IMR-90 (cell line): ENCODE measurements at regions not wholly inside any gene's neighbourhood (a gene's known extent, or its start where the extent isn't known, plus 50 kb on each side); places are given as distances from the start of the nearest gene placed in this dataset.

Experiments used
- ATAC-seq: fragments of 200-7000 bp; cut with Tn5 transposase; 2 replicates; pipeline ENCODE4 v1.9.1; 2020; ENCODE audit warnings: low read depth, mild to moderate bottlenecking, moderate library complexity
- BruUV-seq: library from RNA; stranded (reverse); fragments of 400-500 nt; replicated peaks from 2 replicates; lab custom pipeline; 2021; lab: Mats Ljungman, UMichigan
- CTCF ChIA-PET: fragments of 300-600 bp; formaldehyde crosslinking; extraction: SDS; loops from one replicate; lab custom pipeline; 2021; ENCODE audit warnings: antibody characterized with exemption; lab: Yijun Ruan, JAX
- POLR2A ChIA-PET: fragments of 300-600 bp; sonication (Branson Sonifier 250); formaldehyde crosslinking; loops from one replicate; lab custom pipeline; 2022; ENCODE audit warnings: antibody characterized with exemption; ENCODE audit not compliant: unreplicated experiment; lab: Charles Lee
- DNase-seq: peaks from one replicate; pipeline ENCODE4 v3.0.0; 2013
- H2AFZ ChIP-seq: replicated peaks from 2 replicates; pipeline ENCODE3; 2013; ENCODE audit warnings: low read length, mild to moderate bottlenecking; ENCODE audit not compliant: poor library complexity
- H2AK5ac ChIP-seq: 2 replicates; pipeline ENCODE4 v1.6.1; 2013; ENCODE audit warnings: low read depth, low read length, inconsistent platforms
- H2AK9ac ChIP-seq: replicated peaks from 2 replicates; pipeline ENCODE3; 2013; ENCODE audit warnings: mild to moderate bottlenecking, low read depth, low read length, moderate library complexity; ENCODE audit not compliant: poor library complexity
- H2BK120ac ChIP-seq: 2 replicates; pipeline ENCODE4 v1.6.1; 2013; ENCODE audit warnings: low read depth, low read length, inconsistent platforms
- H2BK15ac ChIP-seq: 3 replicates; pipeline ENCODE4 v1.6.1; 2013; ENCODE audit warnings: low read depth, low read length, inconsistent platforms
- H2BK20ac ChIP-seq: 2 replicates; pipeline ENCODE4 v1.6.1; 2013; ENCODE audit warnings: low read depth, mild to moderate bottlenecking, inconsistent platforms, low read length, moderate library complexity
- H2BK5ac ChIP-seq: 2 replicates; pipeline ENCODE4 v1.6.1; 2013; ENCODE audit warnings: mild to moderate bottlenecking, low read depth, low read length, inconsistent platforms; ENCODE audit not compliant: poor library complexity, severe bottlenecking
- H3K14ac ChIP-seq: replicated peaks from 2 replicates; pipeline ENCODE4 v1.6.1; 2013; ENCODE audit warnings: low read depth, low read length, inconsistent platforms
- H3K18ac ChIP-seq: 2 replicates; pipeline ENCODE4 v1.6.1; 2013; ENCODE audit warnings: low read depth, low read length, control low read depth
- H3K23ac ChIP-seq: 2 replicates; pipeline ENCODE4 v1.6.1; 2013; ENCODE audit warnings: low read depth, low read length, inconsistent platforms
- H3K27ac ChIP-seq: 2 replicates; pipeline ENCODE4 v1.5.1; 2013; ENCODE audit warnings: mild to moderate bottlenecking, control low read depth, low read length; ENCODE audit not compliant: insufficient read depth
- H3K27me3 ChIP-seq: 2 replicates; pipeline ENCODE4 v1.6.1; 2013; ENCODE audit warnings: low read length; ENCODE audit not compliant: control insufficient read depth, insufficient read depth
- H3K36me3 ChIP-seq: 2 replicates; pipeline ENCODE4 v1.6.1; 2013; ENCODE audit warnings: low read length, mixed read lengths; ENCODE audit not compliant: control insufficient read depth, insufficient read depth
- H3K4ac ChIP-seq: 2 replicates; pipeline ENCODE4 v1.6.1; 2013; ENCODE audit warnings: low read depth, low read length, inconsistent platforms
- H3K4me1 ChIP-seq: 2 replicates; pipeline ENCODE4 v1.6.1; 2013; ENCODE audit warnings: low read length, mixed read lengths; ENCODE audit not compliant: control insufficient read depth, insufficient read depth
- H3K4me2 ChIP-seq: 2 replicates; pipeline ENCODE4 v1.6.1; 2013; ENCODE audit warnings: low read depth, mild to moderate bottlenecking, control low read depth, low read length, moderate library complexity
- H3K4me3 ChIP-seq: 2 replicates; pipeline ENCODE4 v1.5.1; 2013; ENCODE audit warnings: low read depth, mild to moderate bottlenecking, control low read depth, low read length, moderate library complexity; ENCODE audit not compliant: insufficient read depth
- H3K56ac ChIP-seq: 2 replicates; pipeline ENCODE4 v1.6.1; 2013; ENCODE audit warnings: low read length, inconsistent platforms; ENCODE audit not compliant: insufficient read depth; ENCODE audit errors: extremely low read depth
- H3K79me1 ChIP-seq, 2 experiments: 2 replicates each; pipeline ENCODE4 v1.6.1; 2013; ENCODE audit warnings: low read length in 2 of 2, inconsistent platforms in 1 of 2, low read depth in 1 of 2
- H3K9ac ChIP-seq: 2 replicates; pipeline ENCODE4 v1.6.1; 2013; ENCODE audit warnings: low read depth, low read length, control low read depth
- H3K9me1 ChIP-seq: 2 replicates; pipeline ENCODE4 v1.6.1; 2013; ENCODE audit warnings: low read length, inconsistent platforms; ENCODE audit not compliant: insufficient read depth
- H3K9me3 ChIP-seq: 2 replicates; pipeline ENCODE4 v1.6.1; 2013; ENCODE audit warnings: low read length; ENCODE audit not compliant: control insufficient read depth, insufficient read depth
- H4K20me1 ChIP-seq: 2 replicates; pipeline ENCODE4 v1.6.1; 2013; ENCODE audit warnings: low read length, inconsistent platforms; ENCODE audit not compliant: insufficient read depth
- H4K5ac ChIP-seq: 2 replicates; pipeline ENCODE4 v1.6.1; 2013; ENCODE audit warnings: mild to moderate bottlenecking, low read depth, low read length, control low read depth
- H4K8ac ChIP-seq, 2 experiments: 2 replicates each; pipeline ENCODE4 v1.6.1; 2013; ENCODE audit warnings: low read depth in 2 of 2, low read length in 2 of 2, control low read depth in 1 of 2, inconsistent platforms in 1 of 2
- H4K91ac ChIP-seq: 2 replicates; pipeline ENCODE4 v1.6.1; 2013; ENCODE audit warnings: low read depth, low read length, inconsistent platforms; ENCODE audit not compliant: insufficient read depth
- BHLHE40 ChIP-seq: fragments of 150-350 bp; IDR thresholded peaks from 2 replicates; pipeline ENCODE4 v1.6.1; 2016; ENCODE audit warnings: mild to moderate bottlenecking, low read depth, low read length
- CEBPB ChIP-seq: IDR thresholded peaks from 2 replicates; pipeline ENCODE4 v1.6.1; 2012; ENCODE audit warnings: low read depth, low read length, improper control_type of control experiment
- CHD1 ChIP-seq: IDR thresholded peaks from 2 replicates; pipeline ENCODE4 v1.6.1; 2012; ENCODE audit warnings: low read depth, low read length, improper control_type of control experiment
- CTCF ChIP-seq: conservative IDR thresholded peaks from 2 replicates; pipeline ENCODE4 v1.5.1; 2012; ENCODE audit warnings: mild to moderate bottlenecking, low read depth, low read length, improper control_type of control experiment
- ELK1 ChIP-seq: fragments of 150-350 bp; IDR thresholded peaks from 2 replicates; pipeline ENCODE4 v1.6.1; 2016; ENCODE audit warnings: low read depth, mild to moderate bottlenecking, low read length, moderate library complexity, borderline replicate concordance
- FOS ChIP-seq: fragments of 150-350 bp; IDR thresholded peaks from 2 replicates; pipeline ENCODE4 v1.6.1; 2016; ENCODE audit warnings: low read depth, low read length
- MAFK ChIP-seq: IDR thresholded peaks from 2 replicates; pipeline ENCODE4 v1.6.1; 2012; ENCODE audit warnings: low read depth, low read length, improper control_type of control experiment
- MAZ ChIP-seq: IDR thresholded peaks from 2 replicates; pipeline ENCODE4 v1.6.1; 2012; ENCODE audit warnings: low read depth, mild to moderate bottlenecking, low read length, improper control_type of control experiment, moderate library complexity, borderline replicate concordance
- MXI1 ChIP-seq: IDR thresholded peaks from 2 replicates; pipeline ENCODE4 v1.6.1; 2012; ENCODE audit warnings: low read depth, mild to moderate bottlenecking, low read length, moderate library complexity, borderline replicate concordance
- NFE2L2 ChIP-seq: fragments of 150-350 bp; IDR thresholded peaks from 2 replicates; pipeline ENCODE4 v1.6.1; 2016; ENCODE audit warnings: low read depth, mild to moderate bottlenecking, low read length
- POLR2A ChIP-seq: IDR thresholded peaks from 2 replicates; pipeline ENCODE4 v1.6.1; 2012; ENCODE audit warnings: mild to moderate bottlenecking, low read depth, low read length
- RAD21 ChIP-seq: IDR thresholded peaks from 2 replicates; pipeline ENCODE4 v1.6.1; 2012; ENCODE audit warnings: low read length, improper control_type of control experiment
- RCOR1 ChIP-seq: IDR thresholded peaks from 2 replicates; pipeline ENCODE4 v1.6.1; 2012; ENCODE audit warnings: mild to moderate bottlenecking, low read length, improper control_type of control experiment; ENCODE audit not compliant: insufficient replicate concordance
- RFX5 ChIP-seq: IDR thresholded peaks from 2 replicates; pipeline ENCODE4 v1.8.0; 2012; ENCODE audit warnings: low read depth, mild to moderate bottlenecking, low read length, moderate library complexity
- SMC3 ChIP-seq: fragments of 150-350 bp; IDR thresholded peaks from 2 replicates; pipeline ENCODE4 v1.6.1; 2016; ENCODE audit warnings: low read depth, mild to moderate bottlenecking, antibody characterized with exemption, low read length, moderate library complexity
- USF2 ChIP-seq: fragments of 150-350 bp; IDR thresholded peaks from 2 replicates; pipeline ENCODE4 v1.6.1; 2017; ENCODE audit warnings: mild to moderate bottlenecking, antibody characterized with exemption, low read length, low read depth
- WGBS, 2 experiments: methylation state at CpG; one replicate each; pipeline versions ENCODE4 v1.1.5 to v1.1.7; 2013; ENCODE audit warnings: missing lambda C conversion rate in 2 of 2; ENCODE audit not compliant: insufficient read length in 1 of 2; ENCODE audit errors: extremely low coverage in 2 of 2; 5-methylcytosine and 5-hydroxymethylcytosine counted together
- dilution Hi-C: fragments of 300-500 bp; cut with HindIII; formaldehyde crosslinking; loops from one replicate; pipeline ENCODE4 v1.14.3; 2018; ENCODE audit warnings: low sequenced_read_pairs; ENCODE audit not compliant: unreplicated experiment
- in situ Hi-C: fragments of 300-500 bp; cut with MboI; formaldehyde crosslinking; loops from 3 replicates; pipeline ENCODE4 v1.14.3; 2019; ENCODE audit warnings: low sequenced_read_pairs, inconsistent platforms, mixed read lengths
- intact Hi-C: fragments of 100-400 bp; cut with micrococcal nuclease; formaldehyde crosslinking; loops from 2 replicates; pipeline ENCODE4 v1.10.0; 2022

- H3K23ac ChIP-seq, result no peak overlapping the region
- no peaks in the 10 kb centered on the region for H3K79me1 ChIP-seq
- no peak overlapping the region for H3K4me2 ChIP-seq
- ATAC-seq, result no peak
- no peak for TF ChIP-seq CHD1
- no peak for TF ChIP-seq CEBPB
- TF ChIP-seq USF2, result no peak
- TF ChIP-seq RFX5, result no peak
- no peak for TF ChIP-seq BHLHE40
- no peak for TF ChIP-seq RAD21
- TF ChIP-seq RCOR1, result no peak
- no peak for TF ChIP-seq MAFK
- TF ChIP-seq ELK1, result no peak
- TF ChIP-seq SMC3, result no peak
- no peak for TF ChIP-seq FOS
- TF ChIP-seq MAZ, result no peak
- TF ChIP-seq NFE2L2, result no peak
- no peak for TF ChIP-seq CTCF
- no peak for TF ChIP-seq MXI1
- no peak for TF ChIP-seq POLR2A
- DNase-seq, result no peak
- no peak overlapping the region for H2AFZ ChIP-seq
- intact Hi-C loops (no loop called here), dilution Hi-C loops (no loop called here), in situ Hi-C loops (no loop called here)
- H3K56ac ChIP-seq, result no peak overlapping the region
- H2AK5ac ChIP-seq, result no peak overlapping the region
- no peaks in the 10 kb centered on the region for H3K4me1 ChIP-seq
- H3K9me3 ChIP-seq, result no peaks in the 10 kb centered on the region
- H4K91ac ChIP-seq, result no peak overlapping the region
- no peak overlapping the region for H3K18ac ChIP-seq
- H3K4me3 ChIP-seq, result no peak overlapping the region
- H4K8ac ChIP-seq, result no peak overlapping the region
- H3K27ac ChIP-seq, result no peak overlapping the region
- no peaks in the 10 kb centered on the region for H3K9me1 ChIP-seq
- ChIA-PET POLR2A (no interaction called here), CTCF (no interaction called here)
- H3K27me3 ChIP-seq, result no peaks in the 10 kb centered on the region
- H4K5ac ChIP-seq, result no peak overlapping the region
- no peak overlapping the region for H3K14ac ChIP-seq
- no peak overlapping the region for H2BK20ac ChIP-seq
- WGBS, 2 experiments, result no CpG with 5 or more reads among the region's 3 CpGs
- no TSS peak for BruUV-seq
- no peak overlapping the region for H2BK5ac ChIP-seq
- no peaks in the 10 kb centered on the region for H4K20me1 ChIP-seq
- no peak overlapping the region for H2BK15ac ChIP-seq
- no peaks in the 10 kb centered on the region for H3K36me3 ChIP-seq
- H2AK9ac ChIP-seq, result no peak overlapping the region
- no peak overlapping the region for H3K9ac ChIP-seq
- no peak overlapping the region for H3K4ac ChIP-seq
- H2BK120ac ChIP-seq, result no peak overlapping the region
These were observed 123.3 kb upstream of the GBE1 start for GRCh38 chr3:81884791-81885190.
